HK-2 (cell line): ENCODE measurements at regions not wholly inside any gene's neighbourhood (a gene's known extent, or its start where the extent isn't known, plus 50 kb on each side); places are given as distances from the start of the nearest gene placed in this dataset.
"Not testable (repeated sequence)": the region's sequence is repeated elsewhere in the genome, so short reads cannot be mapped to it uniquely, and the experiment has no call there.

ENCODE experiments used
- DNase-seq: peaks from one replicate; pipeline ENCODE4 v3.0.0-alpha.2; 2018; ENCODE audit not compliant: unreplicated experiment

DNA sequence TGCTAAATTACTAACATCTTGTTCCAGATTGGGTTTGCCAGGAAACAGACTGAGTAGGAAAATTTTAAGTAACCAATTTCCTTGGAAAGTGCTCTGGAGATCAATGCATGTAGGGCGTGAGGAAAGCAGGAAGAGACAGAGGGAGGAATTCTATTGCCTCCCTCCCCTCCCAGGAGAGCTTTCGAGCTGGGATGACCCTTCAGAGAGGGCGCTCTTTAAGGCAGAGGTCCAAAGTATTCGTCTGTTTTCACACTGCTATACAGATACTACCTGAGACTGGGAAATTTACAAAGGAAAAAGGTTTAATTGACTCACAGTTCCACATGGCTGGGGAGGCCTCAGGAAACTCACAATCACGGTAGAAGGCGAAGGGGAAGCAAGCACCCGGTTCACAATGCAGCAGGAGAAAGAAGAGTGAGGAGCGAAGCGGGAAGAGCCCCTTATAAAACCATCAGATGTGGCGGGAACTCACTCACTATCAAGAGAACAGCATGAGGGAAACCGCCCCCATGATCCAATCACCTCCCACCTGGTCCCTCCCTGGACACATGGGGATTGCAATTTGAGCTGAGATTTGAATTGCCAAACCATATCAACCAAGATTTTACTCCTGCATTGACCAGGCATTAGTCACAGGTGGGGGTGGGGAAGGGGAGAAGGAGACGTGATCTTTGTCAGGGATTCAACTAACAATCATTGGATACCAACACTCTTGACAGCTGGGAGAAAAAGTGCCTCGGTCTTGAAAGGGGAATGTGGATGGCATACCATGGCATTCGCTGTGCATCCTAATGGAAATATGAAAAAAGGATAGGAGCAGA is 63.8 kb downstream of the SLITRK2 start:
- DNase-seq = no peak

DNA sequence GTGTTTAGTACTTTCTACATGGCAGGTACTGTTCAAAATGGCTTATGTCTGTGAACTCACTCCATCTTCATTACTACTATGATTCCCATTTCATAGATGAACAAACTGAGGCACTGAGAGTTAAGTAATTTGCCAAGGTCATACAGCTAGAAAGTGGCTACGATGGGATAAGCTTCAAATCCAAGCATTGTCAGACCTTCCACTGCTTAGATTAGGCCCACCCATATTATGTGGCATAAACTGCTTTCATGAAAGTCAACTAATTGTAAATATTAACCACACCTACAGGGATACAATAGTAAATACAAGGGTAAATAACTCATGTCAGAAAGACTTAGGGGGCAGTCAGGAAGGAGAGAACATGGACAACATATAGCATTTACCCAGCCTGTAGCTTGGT is 68.8 kb downstream of the SLITRK2 start:
- no peak for DNase-seq

DNA sequence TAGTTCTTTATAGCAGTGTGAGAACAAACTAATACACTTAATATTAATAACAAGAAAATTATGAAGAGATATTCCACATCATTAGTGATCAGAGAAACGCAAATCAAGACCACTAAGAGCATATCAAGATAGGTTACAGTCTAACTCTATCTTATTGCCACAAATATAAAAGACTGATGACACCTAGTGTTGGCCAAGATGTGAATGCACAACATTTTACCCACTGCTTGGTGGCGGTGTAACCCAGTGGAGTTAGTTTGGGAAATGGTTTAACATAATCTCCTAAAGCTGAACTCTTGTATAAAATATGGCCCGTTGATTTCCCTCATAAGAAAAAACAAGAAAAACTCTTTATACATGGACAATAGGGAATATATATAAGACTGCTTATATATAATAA is 92.4 kb downstream of the SLITRK2 start:
- DNase-seq = no peak

DNA sequence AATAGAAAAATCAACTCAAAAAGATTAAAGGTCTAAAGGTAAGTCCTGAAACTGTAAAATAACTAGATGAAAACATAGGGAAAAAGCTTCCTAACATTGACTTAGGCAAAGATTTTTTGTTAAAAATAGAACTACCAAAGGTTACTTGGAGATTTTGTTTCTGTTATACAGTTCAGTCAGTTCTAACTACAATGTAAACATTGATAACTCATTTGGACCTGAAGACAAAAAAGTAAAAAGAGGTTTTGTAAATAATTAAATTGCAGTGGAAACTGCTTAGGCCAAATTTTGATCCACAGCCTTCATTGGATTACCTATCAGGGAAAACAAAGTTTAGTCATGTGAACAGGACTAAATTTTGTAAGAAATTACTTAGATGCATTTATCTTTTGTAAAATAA is 101.8 kb downstream of the SLITRK2 start:
- no peak for DNase-seq

DNA sequence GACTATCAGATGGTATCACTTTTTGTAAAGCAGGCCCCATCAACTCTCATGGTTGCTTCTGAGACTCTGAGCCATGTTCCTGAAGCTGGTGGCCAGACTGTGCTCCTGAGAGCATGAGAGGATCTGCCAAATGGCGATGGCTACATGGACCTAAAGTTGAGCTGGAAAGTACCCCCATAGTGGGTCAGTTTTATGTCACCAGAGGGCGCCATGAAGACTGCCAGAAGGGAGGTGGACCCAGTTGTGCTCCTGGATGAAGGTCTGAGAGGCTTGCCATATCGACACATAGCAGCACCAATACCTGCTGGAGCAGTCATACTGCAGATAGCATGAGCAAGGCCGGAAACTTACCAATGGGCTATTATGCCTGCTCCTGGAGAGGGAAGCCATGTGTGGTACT is 105.7 kb downstream of the SLITRK2 start:
- DNase-seq = no peak

DNA sequence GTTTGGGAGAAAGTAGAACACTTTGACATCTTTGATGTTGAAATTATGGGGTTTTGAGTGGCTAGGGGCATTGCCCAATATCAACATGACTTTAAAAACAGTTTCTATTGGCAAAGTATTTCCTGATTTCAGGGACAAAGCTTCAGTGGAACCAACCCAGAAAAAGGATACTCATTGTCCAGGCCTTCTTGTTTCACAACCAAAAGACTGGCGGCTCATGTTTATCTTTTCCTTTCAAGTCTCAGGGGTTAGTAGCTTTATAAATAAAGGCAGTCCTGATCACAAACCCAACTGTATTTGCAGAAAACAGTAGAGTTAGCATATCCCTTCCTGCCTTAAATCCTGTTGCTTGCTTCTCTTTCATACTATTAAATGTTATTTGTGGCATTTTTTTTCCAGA is 119.1 kb downstream of the SLITRK2 start:
- DNase-seq = no peak

DNA sequence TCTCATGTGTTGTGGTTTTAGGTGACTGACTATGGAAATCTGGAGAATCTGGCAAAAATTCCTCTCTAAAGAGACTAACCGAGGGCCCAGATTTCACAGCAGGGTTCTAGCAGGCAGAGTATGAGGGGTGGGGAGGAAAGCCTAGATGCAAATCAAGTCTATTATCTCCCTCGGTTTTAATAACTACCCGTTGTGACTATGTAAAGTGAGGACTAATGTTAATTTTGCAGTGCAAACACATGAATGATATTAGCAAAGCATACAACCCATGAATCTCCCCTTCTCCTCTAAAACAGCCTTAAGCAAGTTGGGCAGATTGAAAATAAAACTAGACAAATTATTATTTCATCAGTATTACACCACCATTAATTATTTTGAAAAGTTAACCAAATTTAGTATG is 131.4 kb downstream of the SLITRK2 start:
- no peak for DNase-seq

DNA sequence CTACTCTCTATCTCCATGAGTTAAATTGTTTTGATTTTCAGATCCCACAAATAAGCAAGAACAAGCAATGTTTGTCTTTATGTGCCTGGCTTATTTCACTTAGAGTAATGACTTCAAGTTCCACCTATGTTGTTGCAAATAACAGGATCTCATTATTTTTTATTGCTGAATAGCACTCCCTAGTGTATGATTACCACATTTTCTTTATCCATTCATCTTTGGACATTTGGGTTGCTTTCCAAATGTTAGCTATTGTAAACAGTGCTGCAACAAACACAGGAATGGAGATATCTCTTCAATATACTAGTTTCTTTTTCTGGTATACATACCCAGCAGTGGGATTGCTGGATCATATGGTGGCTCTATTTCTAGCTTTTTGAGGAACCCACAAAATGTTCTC is 136.0 kb downstream of the SLITRK2 start:
- no peak for DNase-seq

DNA sequence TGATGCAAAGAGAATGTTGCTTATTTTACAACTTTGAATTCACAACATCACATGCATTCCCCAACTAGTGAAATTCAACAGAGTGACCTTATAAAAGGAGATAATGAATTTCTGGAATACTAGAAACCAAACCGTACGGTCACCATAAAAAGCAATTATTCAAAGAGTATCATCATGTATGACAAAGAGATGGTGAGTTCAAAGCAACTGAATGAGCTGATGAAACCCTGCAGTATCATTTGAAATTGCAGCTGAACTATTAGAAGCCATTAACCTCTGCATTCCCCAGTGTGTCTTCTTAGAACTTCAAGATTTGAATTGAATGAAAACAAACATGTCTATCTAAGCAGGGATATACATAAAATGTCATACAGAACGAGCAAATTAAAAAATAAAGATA is 172.4 kb downstream of the SLITRK2 start:
- DNase-seq = no peak

DNA sequence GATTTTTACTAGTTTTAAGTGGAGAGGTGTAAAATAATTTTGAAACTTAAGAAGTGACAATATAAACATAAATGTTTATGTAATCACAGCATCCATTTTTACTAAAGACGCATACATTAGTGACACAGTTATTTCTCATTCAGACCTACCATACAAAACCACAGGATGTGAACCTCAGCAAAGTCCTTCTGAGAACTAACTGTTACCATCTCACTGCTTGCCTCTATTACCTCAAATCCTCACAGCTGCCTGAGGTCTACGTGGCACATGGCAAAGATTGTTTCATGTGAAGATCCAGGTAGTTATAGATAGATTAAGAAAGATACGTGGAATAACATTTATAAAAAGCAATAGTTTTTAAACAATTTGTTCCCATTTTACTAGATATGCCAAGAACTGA is 189.0 kb downstream of the SLITRK2 start:
- DNase-seq = no peak

DNA sequence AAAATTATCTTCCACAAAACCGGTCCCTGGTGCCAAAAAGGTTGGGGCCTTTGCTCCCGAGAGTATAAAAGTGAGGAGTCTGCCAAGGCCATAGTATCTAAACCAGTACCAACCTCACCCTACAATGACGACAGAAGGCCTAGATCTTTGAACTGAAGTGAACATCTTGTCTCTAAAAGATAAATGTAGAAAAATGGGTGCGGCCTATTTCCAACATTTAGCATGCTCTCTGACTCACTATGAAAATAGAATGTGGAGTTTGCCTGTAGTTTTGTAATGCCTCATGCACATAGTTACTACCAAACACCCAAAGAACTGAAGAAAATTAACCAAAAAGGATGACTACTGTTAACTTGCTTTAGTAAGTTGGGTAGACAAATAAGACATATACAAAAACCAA is 218.4 kb downstream of the SLITRK2 start:
- no peak for DNase-seq

DNA sequence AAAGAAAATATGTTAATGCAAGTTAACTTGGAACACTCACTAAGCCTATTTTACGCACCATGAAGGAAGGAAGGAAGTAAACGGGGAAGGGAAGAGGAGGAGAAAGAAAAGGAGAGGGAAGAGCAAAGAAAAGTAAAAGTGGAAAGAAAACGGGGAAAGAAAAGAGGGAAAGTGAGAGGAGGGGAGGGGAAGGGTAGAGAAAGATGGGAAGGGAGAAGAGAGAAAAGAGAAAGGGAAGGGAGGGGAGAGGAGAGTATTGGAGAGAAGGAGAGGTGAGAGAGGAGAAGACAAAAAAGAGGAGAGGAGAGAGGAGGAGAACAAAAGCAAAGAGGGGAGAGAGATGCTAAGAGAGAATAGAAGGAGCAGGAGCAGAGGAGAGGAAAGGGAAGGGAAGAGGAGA is 224.1 kb downstream of the SLITRK2 start:
- no peak for DNase-seq

DNA sequence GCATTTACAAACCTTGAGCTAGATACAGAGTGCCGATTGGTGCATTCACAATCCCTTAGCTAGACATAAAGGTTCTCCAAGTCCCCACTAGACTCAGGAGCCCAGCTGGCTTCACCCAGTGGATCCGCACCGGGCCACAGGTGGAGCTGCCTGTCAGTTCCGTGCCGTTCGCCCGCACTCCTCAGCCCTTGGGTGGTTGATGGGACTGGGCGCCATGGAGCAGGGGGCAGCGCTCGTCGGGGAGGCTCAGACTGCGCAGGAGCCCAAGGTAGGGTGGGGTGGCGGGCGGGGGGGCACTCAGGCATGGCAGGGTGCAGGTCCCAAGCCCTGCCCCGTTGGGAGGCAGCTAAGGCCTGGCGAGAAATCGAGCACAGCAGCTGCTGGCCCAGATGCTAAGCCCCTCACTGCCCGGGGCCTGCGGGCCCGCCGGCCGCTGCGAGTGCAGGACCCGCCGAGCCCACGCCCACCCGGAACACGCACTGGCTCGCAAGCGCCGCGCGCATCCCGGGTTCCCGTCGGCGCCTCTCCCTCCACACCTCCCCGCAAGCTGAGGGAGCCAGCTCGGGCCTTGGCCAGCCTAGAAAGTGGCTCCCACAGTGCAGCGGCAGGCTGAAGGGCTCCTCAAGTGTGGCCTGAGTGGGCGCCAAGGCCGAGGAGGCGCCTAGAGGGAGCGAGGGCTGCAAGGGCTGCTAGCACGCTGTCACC is 228.5 kb downstream of the SLITRK2 start:
- DNase-seq = not testable (repeated sequence)

DNA sequence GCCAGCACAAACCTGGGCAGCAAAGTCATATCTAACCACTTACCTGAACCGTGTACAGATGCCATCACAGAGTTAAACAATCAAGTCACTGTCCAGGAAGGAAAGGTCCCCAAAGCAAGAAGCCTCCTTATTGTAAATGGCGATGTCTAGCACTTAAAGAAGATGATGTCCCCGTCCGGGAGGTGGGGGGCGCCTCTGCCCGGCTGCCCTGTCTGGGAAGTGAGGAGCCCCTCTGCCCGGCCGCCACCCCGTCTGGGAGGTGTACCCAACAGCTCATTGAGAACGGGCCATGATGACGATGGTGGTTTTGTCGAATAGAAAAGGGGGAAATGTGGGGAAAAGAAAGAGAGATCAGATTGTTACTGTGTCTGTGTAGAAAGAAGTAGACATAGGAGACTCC is 231.9 kb downstream of the SLITRK2 start:
- DNase-seq = not testable (repeated sequence)

DNA sequence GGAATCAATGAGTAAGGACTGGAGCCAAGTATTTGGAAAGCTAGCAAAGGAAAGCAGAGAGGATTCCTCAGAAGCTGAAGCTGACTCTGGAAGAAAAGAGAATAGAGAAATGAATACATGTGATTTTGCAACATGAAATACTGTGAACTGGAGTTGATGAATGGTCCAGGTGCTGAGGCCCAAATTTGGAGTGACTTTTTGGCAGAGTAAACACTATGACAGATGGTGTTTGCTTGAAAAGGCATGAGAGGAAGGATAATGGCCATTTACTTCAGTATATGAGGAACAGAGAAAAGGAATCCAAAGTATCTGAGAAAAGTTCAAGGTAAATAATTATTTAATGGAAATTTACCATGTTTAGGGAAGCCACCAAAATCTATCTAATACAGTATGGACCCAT is 236.7 kb downstream of the SLITRK2 start:
- DNase-seq = no peak

DNA sequence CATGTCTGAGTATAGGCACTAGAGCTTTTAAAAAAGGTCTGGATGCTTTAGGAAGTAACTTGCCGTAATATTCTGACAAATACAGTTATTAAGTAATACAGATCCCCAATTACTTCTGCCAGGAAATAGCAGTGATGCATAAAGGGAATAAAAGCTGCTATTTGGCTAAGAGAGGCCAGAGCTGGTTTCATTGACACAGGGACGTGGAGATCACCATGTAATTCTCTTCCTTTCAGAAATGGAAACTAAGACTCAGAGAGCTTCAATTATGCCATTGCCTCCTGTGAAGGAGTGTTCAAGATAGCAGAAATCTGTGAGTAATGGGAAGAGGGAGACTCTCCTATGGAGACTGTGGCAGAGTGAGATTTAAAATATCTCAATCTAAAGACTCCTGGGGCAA is 238.1 kb downstream of the SLITRK2 start:
- no peak for DNase-seq

DNA sequence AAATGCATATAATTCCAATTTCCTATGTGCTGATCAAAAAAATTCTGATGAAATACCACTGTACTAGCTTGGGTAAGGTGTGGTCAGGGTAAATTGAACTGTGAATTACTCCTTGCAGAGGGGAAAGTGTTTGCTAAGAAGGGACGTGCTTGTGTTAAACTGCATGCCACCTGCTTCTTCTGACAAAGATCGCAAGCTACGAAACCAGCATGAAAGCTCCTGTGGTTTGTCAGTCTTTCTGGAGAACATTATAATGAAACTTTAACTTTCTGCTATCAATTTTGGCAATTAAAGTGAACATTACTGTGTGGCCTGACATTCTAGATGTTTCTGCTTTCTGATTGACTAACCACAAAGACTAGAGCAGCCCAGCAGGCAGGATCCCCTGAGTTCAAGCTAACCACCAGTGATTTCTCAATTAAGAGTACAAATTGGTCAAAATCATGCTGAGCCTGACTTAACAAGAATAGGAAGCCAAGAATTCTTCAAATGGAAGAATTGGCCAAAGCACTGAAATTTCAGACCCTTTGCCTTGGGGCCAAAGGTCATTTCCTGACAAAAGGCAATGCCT is 239.0 kb downstream of the SLITRK2 start:
- DNase-seq = no peak

DNA sequence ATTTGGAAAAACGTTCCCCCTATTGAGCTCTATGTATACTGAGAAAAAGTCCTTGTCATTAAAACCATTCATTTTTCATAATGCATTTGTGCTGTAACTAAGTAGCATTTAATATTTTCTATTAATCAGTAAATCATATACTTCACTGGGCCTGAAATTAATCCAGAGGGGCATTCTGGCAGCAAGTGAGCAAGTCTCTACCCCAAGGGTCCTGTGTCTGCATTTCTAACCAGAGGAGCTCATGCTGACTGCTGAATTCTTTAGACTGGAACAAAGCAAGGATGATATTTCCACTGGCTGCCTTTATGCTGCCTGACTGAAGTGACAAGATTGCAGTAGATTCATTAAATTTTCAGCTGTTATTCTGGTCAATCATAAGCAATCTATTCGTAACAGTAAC is 246.5 kb downstream of the SLITRK2 start:
- no peak for DNase-seq

DNA sequence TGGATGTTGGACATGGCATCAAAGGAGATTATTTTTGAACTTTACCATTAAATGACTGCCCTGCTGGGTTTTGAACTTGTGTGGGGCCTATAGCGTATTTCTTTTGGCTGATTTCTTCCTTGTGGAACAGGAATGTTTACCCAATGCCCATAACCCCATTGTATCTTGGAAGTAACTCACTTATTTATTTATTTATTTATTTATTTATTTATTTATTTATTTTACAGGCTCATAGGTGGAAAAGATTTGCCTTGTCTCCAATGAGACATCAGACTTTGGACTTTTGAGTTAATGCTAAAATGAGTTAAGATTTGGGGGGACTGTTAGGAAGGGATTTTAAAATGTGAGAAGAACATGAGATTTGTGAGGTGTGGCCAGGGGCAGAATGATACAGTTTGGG is 273.1 kb downstream of the SLITRK2 start:
- DNase-seq = no peak

DNA sequence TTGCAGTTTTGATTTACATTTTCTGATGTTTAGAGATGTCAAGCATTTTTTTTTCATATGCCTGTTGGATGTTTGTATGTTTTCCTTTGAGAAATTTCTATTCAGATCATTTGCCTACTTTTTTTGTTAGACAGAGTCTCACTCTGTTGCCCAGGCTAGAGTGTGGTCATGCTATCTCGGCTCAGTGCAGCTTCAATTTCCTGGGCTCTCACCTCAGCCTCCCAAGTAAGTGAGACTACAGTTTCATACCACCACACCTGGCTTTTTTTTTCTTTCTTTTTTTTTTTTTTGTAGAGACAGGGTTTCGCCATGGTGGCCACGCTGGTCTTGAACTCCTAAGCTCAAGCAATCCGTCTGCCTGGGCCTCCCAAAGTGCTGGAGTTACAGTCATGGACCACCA is 291.7 kb downstream of the SLITRK2 start:
- DNase-seq = no peak

DNA sequence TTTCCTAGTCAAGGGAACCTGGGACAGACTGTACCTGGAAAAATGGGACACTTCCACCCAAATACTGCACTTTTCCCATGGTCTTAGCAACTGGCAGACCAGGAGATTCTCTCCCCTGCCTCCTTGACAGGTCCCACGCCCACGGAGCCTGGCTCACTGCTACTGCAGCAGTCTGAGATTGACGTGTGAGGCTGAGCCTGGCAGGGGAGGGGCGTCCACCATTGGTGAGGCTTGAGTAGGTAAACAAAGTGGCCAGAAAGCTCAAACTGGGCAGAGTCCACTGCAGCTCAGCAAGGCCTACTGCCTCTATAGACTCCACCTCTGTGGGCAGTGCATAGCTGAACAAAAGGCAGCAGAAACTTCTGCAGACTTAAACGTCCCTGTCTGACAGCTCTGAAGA is 301.4 kb downstream of the SLITRK2 start:
- not testable (repeated sequence) for DNase-seq

DNA sequence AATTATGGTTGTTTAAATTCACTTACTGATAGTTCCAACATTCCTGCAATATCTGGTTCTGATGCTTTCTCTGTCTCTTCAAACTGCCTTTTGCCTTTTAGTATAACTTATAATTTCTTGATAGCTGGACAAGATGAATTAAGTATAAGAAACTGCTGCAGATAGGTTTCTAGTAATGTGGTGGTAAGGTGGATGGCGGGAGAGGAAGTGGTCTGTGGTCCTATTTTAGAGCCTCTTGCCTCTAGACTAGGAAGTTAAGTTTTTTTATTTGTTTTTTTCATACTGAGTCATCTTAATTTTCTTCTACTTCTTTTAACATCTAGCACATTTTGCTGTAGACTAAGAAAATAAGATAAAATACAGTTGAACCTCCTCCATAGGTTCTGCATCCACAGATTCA is 310.0 kb downstream of the SLITRK2 start:
- no peak for DNase-seq

DNA sequence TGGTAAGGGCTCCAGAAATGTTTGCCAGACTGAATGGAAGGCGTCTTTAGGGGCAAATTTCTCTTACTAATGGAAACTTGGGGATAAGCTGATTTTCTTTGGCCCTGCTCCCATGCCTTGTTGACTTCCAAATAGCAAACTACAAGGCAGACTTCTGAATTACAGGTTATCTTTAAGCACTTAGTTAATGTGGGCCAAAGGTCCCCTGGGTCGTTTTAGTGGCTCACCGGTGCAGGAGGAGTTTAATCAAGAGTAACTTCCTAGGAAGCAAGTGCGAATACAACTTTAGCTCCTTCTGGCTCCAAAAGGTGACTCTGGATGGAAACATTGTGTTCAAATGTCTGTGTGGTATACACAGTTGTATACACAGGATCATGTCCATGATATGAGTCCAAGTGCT is 323.6 kb downstream of the SLITRK2 start:
- DNase-seq = no peak
